AG09309 (cell line): ENCODE measurements at regions not wholly inside any gene's neighbourhood (a gene's known extent, or its start where the extent isn't known, plus 50 kb on each side); places are given as distances from the start of the nearest gene placed in this dataset.

Experiments used
- DNase-seq: peaks from one replicate; pipeline ENCODE4 v3.0.0-alpha.2; 2010; ENCODE audit warnings: low read depth
- H3K4me3 ChIP-seq: 2 replicates; pipeline ENCODE4 v1.5.1; 2011; ENCODE audit warnings: mild to moderate bottlenecking, low read depth, low read length, moderate library complexity; ENCODE audit not compliant: control insufficient read depth
- TF ChIP-seq, protein P1 (sequence below): IDR thresholded peaks from 2 replicates; pipeline ENCODE4 v1.5.1; 2011; ENCODE audit warnings: mild to moderate bottlenecking, low read depth, low read length, inconsistent platforms; ENCODE audit not compliant: insufficient read depth, control insufficient read depth; ENCODE audit errors: missing control alignments

DNA sequence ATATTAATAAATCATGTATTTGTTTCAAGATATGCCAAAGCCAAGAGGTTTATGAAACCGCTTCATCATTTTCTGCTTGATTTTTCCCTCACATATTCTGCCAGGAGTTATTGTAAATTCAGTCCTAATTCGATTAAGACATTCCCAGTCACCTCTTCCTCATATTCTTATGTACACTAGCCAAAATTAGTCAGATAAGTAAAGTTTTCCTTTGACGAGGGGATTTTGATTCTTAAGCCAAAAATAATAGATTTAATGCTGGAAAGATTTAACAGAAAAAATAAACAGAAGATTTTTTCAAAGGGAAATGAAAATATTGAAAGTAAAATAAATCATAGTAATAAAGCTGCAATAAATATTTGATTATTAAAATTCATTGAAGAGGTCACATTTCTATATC is 51.0 kb upstream of the VEGFC start:
- TF ChIP-seq, protein P1, sequence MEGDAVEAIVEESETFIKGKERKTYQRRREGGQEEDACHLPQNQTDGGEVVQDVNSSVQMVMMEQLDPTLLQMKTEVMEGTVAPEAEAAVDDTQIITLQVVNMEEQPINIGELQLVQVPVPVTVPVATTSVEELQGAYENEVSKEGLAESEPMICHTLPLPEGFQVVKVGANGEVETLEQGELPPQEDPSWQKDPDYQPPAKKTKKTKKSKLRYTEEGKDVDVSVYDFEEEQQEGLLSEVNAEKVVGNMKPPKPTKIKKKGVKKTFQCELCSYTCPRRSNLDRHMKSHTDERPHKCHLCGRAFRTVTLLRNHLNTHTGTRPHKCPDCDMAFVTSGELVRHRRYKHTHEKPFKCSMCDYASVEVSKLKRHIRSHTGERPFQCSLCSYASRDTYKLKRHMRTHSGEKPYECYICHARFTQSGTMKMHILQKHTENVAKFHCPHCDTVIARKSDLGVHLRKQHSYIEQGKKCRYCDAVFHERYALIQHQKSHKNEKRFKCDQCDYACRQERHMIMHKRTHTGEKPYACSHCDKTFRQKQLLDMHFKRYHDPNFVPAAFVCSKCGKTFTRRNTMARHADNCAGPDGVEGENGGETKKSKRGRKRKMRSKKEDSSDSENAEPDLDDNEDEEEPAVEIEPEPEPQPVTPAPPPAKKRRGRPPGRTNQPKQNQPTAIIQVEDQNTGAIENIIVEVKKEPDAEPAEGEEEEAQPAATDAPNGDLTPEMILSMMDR, result no peak
- DNase-seq, result no peak
- no peak overlapping the region for H3K4me3 ChIP-seq

DNA sequence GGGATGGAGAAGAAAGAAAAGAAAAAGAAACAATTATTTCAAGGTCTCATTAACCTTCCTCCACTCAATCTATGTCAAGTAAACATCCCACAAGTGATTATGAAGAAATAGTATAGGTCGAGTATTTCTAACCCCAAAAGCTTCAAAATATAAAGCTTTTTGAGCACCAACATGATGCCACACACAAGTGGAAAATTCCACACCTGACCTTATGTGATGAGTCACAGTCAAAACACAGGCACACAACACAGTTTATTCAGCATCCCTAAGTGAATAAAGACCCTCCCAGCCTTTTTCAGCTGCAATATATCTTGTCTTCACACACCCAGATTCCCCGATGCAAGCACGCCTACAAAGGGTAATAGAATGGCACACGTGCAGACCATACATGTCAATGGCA is 51.7 kb upstream of the VEGFC start:
- no peak for DNase-seq
- no peak overlapping the region for H3K4me3 ChIP-seq
- TF ChIP-seq, protein P1, result no peak

DNA sequence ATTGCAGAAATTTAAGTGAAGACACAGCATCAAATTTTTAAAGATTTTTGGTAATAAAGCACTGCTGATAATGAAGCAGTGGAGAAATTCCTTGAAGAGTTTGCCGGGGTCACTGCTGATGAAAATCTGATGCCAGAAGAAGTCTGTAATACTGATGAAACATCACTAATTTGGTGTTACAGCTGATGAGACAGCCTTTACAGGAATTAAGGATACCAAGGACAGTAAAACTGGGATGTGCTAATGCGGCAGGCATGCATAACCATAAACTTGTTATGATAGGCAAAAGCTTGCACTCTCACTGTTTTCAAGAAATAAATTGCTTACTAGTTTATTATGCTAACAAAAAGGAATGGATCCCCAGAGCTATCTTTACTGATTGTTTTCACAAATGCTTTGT is 52.9 kb upstream of the VEGFC start:
- TF ChIP-seq, protein P1, result no peak
- DNase-seq, result peak; percentile 83
- H3K4me3 ChIP-seq, result no peak overlapping the region

DNA sequence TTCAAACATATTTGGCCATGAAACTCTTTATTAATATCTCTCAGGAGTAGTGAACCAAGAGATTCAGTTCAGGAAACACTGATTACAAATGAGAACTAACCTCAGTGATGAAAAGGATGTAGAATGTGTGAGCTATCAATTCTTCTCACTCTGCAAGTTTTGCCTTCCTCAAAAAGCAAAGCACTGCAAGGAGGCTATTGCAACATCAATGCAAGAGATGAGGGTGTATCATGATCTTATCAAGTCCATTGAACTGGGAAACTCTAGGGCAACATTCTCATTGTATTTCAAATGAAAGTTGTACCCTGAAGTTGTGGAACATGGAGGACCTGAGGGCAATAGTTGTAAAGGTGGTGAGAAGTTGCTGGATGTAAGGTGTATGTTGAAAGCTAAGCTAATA is 56.4 kb upstream of the VEGFC start:
- no peak overlapping the region for H3K4me3 ChIP-seq
- TF ChIP-seq, protein P1, result no peak
- no peak for DNase-seq

DNA sequence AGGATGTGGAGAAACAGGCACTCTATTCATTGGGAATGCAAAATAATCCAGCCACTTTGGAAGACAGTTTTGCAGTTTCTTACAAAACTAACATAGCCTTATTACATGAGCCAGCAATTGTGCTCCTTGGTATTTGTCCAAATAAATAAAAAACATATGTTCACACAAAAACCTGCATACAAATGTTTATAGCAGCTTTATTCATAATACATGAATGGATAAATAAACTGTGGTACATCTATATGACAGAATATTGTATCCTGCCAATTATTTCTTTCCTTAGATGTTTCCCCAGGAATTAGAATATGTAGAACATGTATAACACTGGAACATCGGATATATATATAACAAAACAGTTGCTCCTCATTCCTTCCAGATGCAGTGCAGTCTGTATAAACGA is 57.7 kb upstream of the VEGFC start:
- H3K4me3 ChIP-seq, result no peak overlapping the region
- TF ChIP-seq, protein P1, result no peak
- no peak for DNase-seq

DNA sequence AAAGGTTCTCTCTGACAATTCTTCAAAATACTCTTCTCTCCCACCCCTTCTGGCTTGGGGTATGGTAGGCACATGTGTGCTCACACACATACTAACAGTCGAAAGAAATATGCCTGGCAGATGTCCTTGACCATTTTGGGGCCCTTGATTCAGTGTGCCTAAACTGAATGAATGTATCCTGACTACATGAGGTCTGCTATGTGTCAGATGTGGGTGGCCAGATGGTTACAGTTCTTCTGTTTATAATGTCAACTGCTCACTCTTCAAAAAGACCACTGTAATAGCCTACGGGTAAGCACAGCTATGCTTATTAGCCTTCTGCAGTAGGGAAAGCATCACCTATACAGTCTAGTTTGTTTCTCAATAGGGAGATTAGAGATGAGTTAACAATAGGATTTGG is 63.7 kb upstream of the VEGFC start:
- TF ChIP-seq, protein P1, result no peak
- DNase-seq, result no peak
- no peak overlapping the region for H3K4me3 ChIP-seq

DNA sequence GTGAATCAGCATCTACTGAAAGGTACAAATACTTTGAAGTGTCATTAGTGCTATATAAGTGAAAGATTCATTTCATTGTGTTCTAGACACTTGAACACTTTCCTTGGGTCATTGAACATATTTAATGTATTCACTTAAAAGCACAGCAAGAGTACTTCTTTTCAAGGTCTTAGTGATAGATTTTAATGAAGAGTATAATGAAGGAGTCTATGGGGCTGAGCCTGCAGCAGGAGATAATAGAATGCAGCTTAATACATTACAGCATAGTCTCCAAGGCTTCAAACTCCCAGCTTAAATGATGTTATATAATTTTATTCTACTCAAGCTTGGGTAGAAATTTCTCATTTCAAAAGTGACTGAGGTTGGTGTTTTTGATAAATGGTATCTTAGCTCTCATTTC is 66.1 kb upstream of the VEGFC start:
- DNase-seq, result no peak
- TF ChIP-seq, protein P1, result no peak

More for the DNA sequence above, 66.1 kb upstream of the VEGFC start:
- no peak overlapping the region for H3K4me3 ChIP-seq
